HG02852 (cell line): ENCODE measurements at regions not wholly inside any gene's neighbourhood (a gene's known extent, or its start where the extent isn't known, plus 50 kb on each side); places are given as distances from the start of the nearest gene placed in this dataset.
"Not testable (repeated sequence)": the region's sequence is repeated elsewhere in the genome, so short reads cannot be mapped to it uniquely, and the experiment has no call there.

Experiments
- ATAC-seq: cut with Tn5 transposase; IDR thresholded peaks from one replicate; pipeline ENCODE4 v1.9.1; 2021; ENCODE audit warnings: mild to moderate bottlenecking, moderate library complexity; ENCODE audit not compliant: unreplicated experiment

GRCh38 chr1:47593013-47593568, 155.2 kb downstream of the FOXD2 start:
- no peak for ATAC-seq

GRCh38 chr1:47593598-47594285, 155.9 kb downstream of the FOXD2 start:
- ATAC-seq: no peak

GRCh38 chr1:47594627-47595026, 156.8 kb downstream of the FOXD2 start:
- no peak for ATAC-seq

- ATAC-seq: no peak
Measured at GRCh38 chr1:47596328-47596727, 158.5 kb downstream of the FOXD2 start.

- no peak for ATAC-seq
Measured at GRCh38 chr1:47598357-47598756, 160.5 kb downstream of the FOXD2 start.

GRCh38 chr1:47599777-47600176, 161.9 kb downstream of the FOXD2 start:
- no peak for ATAC-seq

- ATAC-seq: not testable (repeated sequence)
Measured at GRCh38 chr1:47602491-47602890, 164.6 kb downstream of the FOXD2 start.

- ATAC-seq: not testable (repeated sequence)
Measured at GRCh38 chr1:47604869-47605268, 167.0 kb downstream of the FOXD2 start.

GRCh38 chr1:47608296-47608875, 170.5 kb downstream of the FOXD2 start:
- no peak for ATAC-seq

GRCh38 chr1:47611992-47612391, 174.1 kb downstream of the FOXD2 start:
- ATAC-seq: no peak

GRCh38 chr1:47612819-47613218, 175.0 kb downstream of the FOXD2 start:
- ATAC-seq: no peak

- no peak for ATAC-seq
Measured at GRCh38 chr1:47616036-47616435, 178.2 kb downstream of the FOXD2 start.

GRCh38 chr1:47616906-47617305, 179.1 kb downstream of the FOXD2 start:
- no peak for ATAC-seq

GRCh38 chr1:47617381-47618221, 179.8 kb downstream of the FOXD2 start:
- no peak for ATAC-seq

GRCh38 chr1:47618222-47618720, 180.4 kb downstream of the FOXD2 start:
- ATAC-seq: no peak

- ATAC-seq: no peak
Measured at GRCh38 chr1:47618830-47619229, 181.0 kb downstream of the FOXD2 start.

GRCh38 chr1:47621483-47621882, 183.6 kb downstream of the FOXD2 start:
- no peak for ATAC-seq

GRCh38 chr1:47621977-47622376, 184.1 kb downstream of the FOXD2 start:
- ATAC-seq: no peak

GRCh38 chr1:47622776-47623556, 185.1 kb downstream of the FOXD2 start:
- ATAC-seq: no peak

- no peak for ATAC-seq
Measured at GRCh38 chr1:47623557-47623940, 185.7 kb downstream of the FOXD2 start.

- no peak for ATAC-seq
Measured at GRCh38 chr1:47624531-47624930, 186.7 kb downstream of the FOXD2 start.
